Activated CD8-positive, alpha-beta T cell treated with anti-CD3 and anti-CD28 coated beads, Interleukin-2, amount 10 ng/mL, durations not matched to agents 7 days and 5 days (primary cell): ENCODE measurements at regions not wholly inside any gene's neighbourhood (a gene's known extent, or its start where the extent isn't known, plus 50 kb on each side); places are given as distances from the start of the nearest gene placed in this dataset.

Experiments
- ATAC-seq: fragments of 150-1000 bp; cut with Tn5 transposase; one replicate; pipeline ENCODE4 v1.10.0; 2021; ENCODE audit warnings: moderate library complexity
- CTCF ChIA-PET: fragments of 350-600 bp; sonication (Branson Sonifier 250); formaldehyde crosslinking; loops from one replicate; lab custom pipeline; 2021; ENCODE audit warnings: antibody characterized with exemption; lab: Charles Lee
- POLR2A ChIA-PET: fragments of 350-600 bp; sonication (Branson Sonifier 250); formaldehyde crosslinking; loops from one replicate; lab custom pipeline; 2021; ENCODE audit warnings: antibody characterized with exemption; lab: Charles Lee
- DNase-seq: peaks from one replicate; pipeline ENCODE4 v3.0.0-alpha.2; 2020
- H3K27ac Mint-ChIP-seq: one replicate; pipeline ENCODE4 v1.8.0; 2021; ENCODE audit warnings: mild to moderate bottlenecking, mixed read lengths
- H3K27me3 Mint-ChIP-seq: one replicate; pipeline ENCODE4 v1.8.0; 2021; ENCODE audit warnings: low read depth, mixed read lengths
- H3K36me3 Mint-ChIP-seq: one replicate; pipeline ENCODE4 v1.8.0; 2021; ENCODE audit warnings: low read depth, mixed read lengths
- H3K4me1 Mint-ChIP-seq: one replicate; pipeline ENCODE4 v1.8.0; 2021; ENCODE audit warnings: low read depth, mixed read lengths
- H3K4me3 Mint-ChIP-seq: one replicate; pipeline ENCODE4 v1.8.0; 2021; ENCODE audit warnings: mild to moderate bottlenecking, mixed read lengths
- H3K9me3 Mint-ChIP-seq: one replicate; pipeline ENCODE4 v1.8.0; 2022; ENCODE audit warnings: mixed read lengths; ENCODE audit not compliant: insufficient read depth

GRCh38 chr15:70355275-70355795, 257.6 kb upstream of the TLE3 start:
- POLR2A ChIA-PET = no interaction called here
- peaks cover 19% of the 10 kb centered on the region for H3K27me3 Mint-ChIP-seq
- no peak overlapping the region for H3K27ac Mint-ChIP-seq
- H3K9me3 Mint-ChIP-seq = no peaks in the 10 kb centered on the region
- no peaks in the 10 kb centered on the region for H3K4me1 Mint-ChIP-seq
- ATAC-seq (no peak), DNase-seq (peak; percentile 14)
- CTCF ChIA-PET = no interaction called here
- no peaks in the 10 kb centered on the region for H3K36me3 Mint-ChIP-seq
- H3K4me3 Mint-ChIP-seq = no peak overlapping the region

- Mint-ChIP-seq H3K27ac (no peak overlapping the region), H3K9me3 (no peaks in the 10 kb centered on the region), H3K36me3 (no peaks in the 10 kb centered on the region), H3K27me3 (peaks cover 17% of the 10 kb centered on the region), H3K4me1 (no peaks in the 10 kb centered on the region), H3K4me3 (no peak overlapping the region)
- no peak for DNase-seq
- no peak for ATAC-seq
- POLR2A ChIA-PET = no interaction called here
- CTCF ChIA-PET = no interaction called here
These were observed 256.7 kb upstream of the TLE3 start for GRCh38 chr15:70354346-70354905.

GRCh38 chr15:70353606-70354345, 256.1 kb upstream of the TLE3 start:
- H3K27me3 Mint-ChIP-seq = peaks cover 22% of the 10 kb centered on the region
- ATAC-seq (no peak), DNase-seq (no peak)
- no peaks in the 10 kb centered on the region for H3K9me3 Mint-ChIP-seq
- H3K36me3 Mint-ChIP-seq = no peaks in the 10 kb centered on the region
- H3K27ac Mint-ChIP-seq = no peak overlapping the region
- no peak overlapping the region for H3K4me3 Mint-ChIP-seq
- ChIA-PET POLR2A (no interaction called here), CTCF (no interaction called here)
- H3K4me1 Mint-ChIP-seq = peaks cover 4% of the 10 kb centered on the region

- no peaks in the 10 kb centered on the region for H3K9me3 Mint-ChIP-seq
- H3K4me3 Mint-ChIP-seq = no peak overlapping the region
- peaks cover 6% of the 10 kb centered on the region for H3K4me1 Mint-ChIP-seq
- POLR2A ChIA-PET = no interaction called here
- H3K27ac Mint-ChIP-seq = no peak overlapping the region
- DNase-seq (no peak), ATAC-seq (no peak)
- H3K36me3 Mint-ChIP-seq = no peaks in the 10 kb centered on the region
- peaks cover 34% of the 10 kb centered on the region for H3K27me3 Mint-ChIP-seq
- CTCF ChIA-PET = no interaction called here
These were observed 254.4 kb upstream of the TLE3 start for GRCh38 chr15:70351941-70352774.

GRCh38 chr15:70351391-70351790, 253.7 kb upstream of the TLE3 start:
- peaks cover 6% of the 10 kb centered on the region for H3K4me1 Mint-ChIP-seq
- peaks cover 34% of the 10 kb centered on the region for H3K27me3 Mint-ChIP-seq
- ChIA-PET CTCF (no interaction called here), POLR2A (no interaction called here)
- DNase-seq (no peak), ATAC-seq (no peak)
- H3K4me3 Mint-ChIP-seq = no peak overlapping the region
- no peak overlapping the region for H3K27ac Mint-ChIP-seq
- no peaks in the 10 kb centered on the region for H3K9me3 Mint-ChIP-seq
- no peaks in the 10 kb centered on the region for H3K36me3 Mint-ChIP-seq

GRCh38 chr15:70348581-70349344, 251.0 kb upstream of the TLE3 start:
- Mint-ChIP-seq H3K27ac (no peak overlapping the region), H3K9me3 (no peaks in the 10 kb centered on the region), H3K4me3 (no peak overlapping the region), H3K27me3 (peaks cover 29% of the 10 kb centered on the region), H3K36me3 (no peaks in the 10 kb centered on the region), H3K4me1 (peaks cover 6% of the 10 kb centered on the region)
- POLR2A ChIA-PET = no interaction called here
- ATAC-seq (no peak), DNase-seq (no peak)
- CTCF ChIA-PET = interaction anchor here (0.6 kb wide), 1 partner anchor 191 kb away, joined by 3 read pairs; no protein-coding TSS in a partner anchor

GRCh38 chr15:70348226-70348543, 250.5 kb upstream of the TLE3 start:
- CTCF ChIA-PET = interaction anchor here (0.6 kb wide), 1 partner anchor 192 kb away, joined by 3 read pairs; no protein-coding TSS in a partner anchor
- Mint-ChIP-seq H3K27ac (no peak overlapping the region), H3K9me3 (no peaks in the 10 kb centered on the region), H3K27me3 (peaks cover 31% of the 10 kb centered on the region), H3K4me1 (peaks cover 6% of the 10 kb centered on the region), H3K4me3 (no peak overlapping the region), H3K36me3 (no peaks in the 10 kb centered on the region)
- DNase-seq (no peak), ATAC-seq (no peak)
- POLR2A ChIA-PET = no interaction called here

GRCh38 chr15:70347321-70348225, 249.9 kb upstream of the TLE3 start:
- Mint-ChIP-seq H3K4me1 (peaks cover 6% of the 10 kb centered on the region), H3K27me3 (peaks cover 32% of the 10 kb centered on the region), H3K27ac (no peak overlapping the region), H3K36me3 (no peaks in the 10 kb centered on the region), H3K9me3 (no peaks in the 10 kb centered on the region), H3K4me3 (no peak overlapping the region)
- DNase-seq = peak; percentile 6
- ChIA-PET POLR2A (no interaction called here), CTCF (no interaction called here)
- no peak for ATAC-seq

- H3K27me3 Mint-ChIP-seq = peaks cover 22% of the 10 kb centered on the region
- H3K4me1 Mint-ChIP-seq = peaks cover 6% of the 10 kb centered on the region
- CTCF ChIA-PET = no interaction called here
- ATAC-seq (no peak), DNase-seq (peak; percentile 17)
- H3K9me3 Mint-ChIP-seq = no peaks in the 10 kb centered on the region
- no peaks in the 10 kb centered on the region for H3K36me3 Mint-ChIP-seq
- H3K27ac Mint-ChIP-seq = no peak overlapping the region
- H3K4me3 Mint-ChIP-seq = no peak overlapping the region
- POLR2A ChIA-PET = no interaction called here
These were observed 247.7 kb upstream of the TLE3 start for GRCh38 chr15:70345251-70346019.

- CTCF ChIA-PET = no interaction called here
- Mint-ChIP-seq H3K4me3 (no peak overlapping the region), H3K27ac (no peak overlapping the region), H3K4me1 (peaks cover 6% of the 10 kb centered on the region), H3K36me3 (no peaks in the 10 kb centered on the region), H3K9me3 (no peaks in the 10 kb centered on the region), H3K27me3 (peaks cover 21% of the 10 kb centered on the region)
- no peak for DNase-seq
- POLR2A ChIA-PET = no interaction called here
- ATAC-seq = no peak
These were observed 246.9 kb upstream of the TLE3 start for GRCh38 chr15:70344666-70345065.
